Brain microvascular endothelial cell (primary cell): ENCODE measurements at regions not wholly inside any gene's neighbourhood (a gene's known extent, or its start where the extent isn't known, plus 50 kb on each side); places are given as distances from the start of the nearest gene placed in this dataset.

Experiments used
- DNase-seq: peaks from one replicate; pipeline ENCODE4 v3.0.0-alpha.2; 2020
- H3K27ac ChIP-seq: fragments of 250-450 bp; sonication (Bioruptor Pico); 2 replicates; pipeline ENCODE4 v1.5.1; 2020; ENCODE audit warnings: mild to moderate bottlenecking, moderate library complexity
- H3K27me3 ChIP-seq: fragments of 250-450 bp; sonication (Bioruptor Pico); replicated peaks from 2 replicates; pipeline ENCODE4 v1.5.1; 2020; ENCODE audit warnings: mild to moderate bottlenecking
- H3K36me3 ChIP-seq: fragments of 250-450 bp; sonication (Bioruptor Pico); replicated peaks from 2 replicates; pipeline ENCODE4 v1.5.1; 2020; ENCODE audit warnings: mild to moderate bottlenecking
- H3K4me3 ChIP-seq: 2 replicates; pipeline ENCODE4 v1.5.1; 2011; ENCODE audit warnings: low read depth, mild to moderate bottlenecking, control low read depth, low read length, moderate library complexity
- in situ Hi-C: cut with HindIII; loops from 2 replicates; pipeline ENCODE4 v1.10.0; 2017; ENCODE audit warnings: low sequenced_read_pairs, low pct_ligation_motif_present
- TF ChIP-seq, protein P1 (sequence below): IDR thresholded peaks from 2 replicates; pipeline ENCODE4 v1.5.1; 2011; ENCODE audit warnings: low read depth, mild to moderate bottlenecking, moderate library complexity, low read length, control low read depth, inconsistent platforms; ENCODE audit errors: missing control alignments

GRCh38 chr11:86722748-86723147, 50.3 kb upstream of the ME3 start:
- Histone ChIP-seq H3K4me3 (no peak overlapping the region), H3K27me3 (no peaks in the 10 kb centered on the region), H3K27ac (no peak overlapping the region), H3K36me3 (no peaks in the 10 kb centered on the region)
- in situ Hi-C loops, result no loop called here
- no peak for DNase-seq
- TF ChIP-seq, protein P1, sequence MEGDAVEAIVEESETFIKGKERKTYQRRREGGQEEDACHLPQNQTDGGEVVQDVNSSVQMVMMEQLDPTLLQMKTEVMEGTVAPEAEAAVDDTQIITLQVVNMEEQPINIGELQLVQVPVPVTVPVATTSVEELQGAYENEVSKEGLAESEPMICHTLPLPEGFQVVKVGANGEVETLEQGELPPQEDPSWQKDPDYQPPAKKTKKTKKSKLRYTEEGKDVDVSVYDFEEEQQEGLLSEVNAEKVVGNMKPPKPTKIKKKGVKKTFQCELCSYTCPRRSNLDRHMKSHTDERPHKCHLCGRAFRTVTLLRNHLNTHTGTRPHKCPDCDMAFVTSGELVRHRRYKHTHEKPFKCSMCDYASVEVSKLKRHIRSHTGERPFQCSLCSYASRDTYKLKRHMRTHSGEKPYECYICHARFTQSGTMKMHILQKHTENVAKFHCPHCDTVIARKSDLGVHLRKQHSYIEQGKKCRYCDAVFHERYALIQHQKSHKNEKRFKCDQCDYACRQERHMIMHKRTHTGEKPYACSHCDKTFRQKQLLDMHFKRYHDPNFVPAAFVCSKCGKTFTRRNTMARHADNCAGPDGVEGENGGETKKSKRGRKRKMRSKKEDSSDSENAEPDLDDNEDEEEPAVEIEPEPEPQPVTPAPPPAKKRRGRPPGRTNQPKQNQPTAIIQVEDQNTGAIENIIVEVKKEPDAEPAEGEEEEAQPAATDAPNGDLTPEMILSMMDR, result no peak
